ENCODE measurements at regions not wholly inside any gene's neighbourhood (a gene's known extent, or its start where the extent isn't known, plus 50 kb on each side); places are given as distances from the start of the nearest gene placed in this dataset.
"Not testable (repeated sequence)": the region's sequence is repeated elsewhere in the genome, so short reads cannot be mapped to it uniquely, and the experiment has no call there.

DNA sequence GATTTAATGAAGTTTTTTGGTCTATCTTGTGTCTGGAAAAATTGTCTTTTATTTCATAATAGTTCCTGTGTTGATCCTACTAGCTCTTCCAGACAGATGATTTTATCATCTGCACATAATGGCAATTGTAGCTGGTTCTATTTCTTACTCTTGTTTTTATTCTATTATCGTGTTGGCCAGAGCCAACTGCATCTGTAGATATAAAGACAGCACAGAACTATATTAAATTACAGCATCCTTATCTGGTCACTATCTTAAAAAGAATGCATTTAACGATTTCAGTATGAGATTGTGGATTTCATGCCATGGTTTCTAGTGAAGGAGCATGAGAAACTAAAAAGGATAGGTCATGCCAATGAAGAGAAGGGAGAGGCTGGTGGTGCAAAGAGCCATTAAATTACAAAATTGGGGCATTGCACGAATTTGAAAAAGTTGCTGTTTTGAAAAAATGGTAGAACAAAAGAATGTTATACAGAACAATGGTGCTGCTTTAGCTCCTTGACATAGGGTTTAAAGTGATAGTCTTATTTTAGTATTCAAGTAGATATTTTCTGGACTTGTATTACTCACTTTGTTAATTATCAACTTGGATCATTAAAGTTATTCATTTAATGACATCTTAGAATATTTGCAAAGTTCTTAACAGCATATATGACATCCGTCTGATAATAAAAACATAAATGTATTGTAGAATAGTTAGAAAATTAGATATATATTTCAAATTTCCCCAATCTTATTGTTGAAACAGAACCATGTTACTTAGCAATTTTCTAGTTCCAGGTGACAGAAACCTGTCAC is 1250.3 kb downstream of the REEP3 start:
- no peaks in the 10 kb centered on the region for H3K27me3 ChIP-seq (ENCODE audit: control insufficient read depth, insufficient read depth, low read length)
- DNase-seq, result no peak
- no peak overlapping the region for H3K4me3 ChIP-seq (ENCODE audit: low read depth, low read length)
- Mint-ChIP-seq H3K4me1 (no peaks in the 10 kb centered on the region), H3K27ac (no peak overlapping the region), H3K9me3 (peaks cover 0 to 18% (median 3%) of the 10 kb centered on the region in 7 donors), H3K27me3 (no peaks in the 10 kb centered on the region), H3K4me3 (no peak overlapping the region), H3K36me3 (no peaks in the 10 kb centered on the region)
- H3K4me1 ChIP-seq (ENCODE audit: control insufficient read depth, insufficient read depth, low read length, poor library complexity, severe bottlenecking), result no peaks in the 10 kb centered on the region
- H3K27ac ChIP-seq (ENCODE audit: insufficient read depth, low read length, poor library complexity, severe bottlenecking), result no peak overlapping the region
- H3K9me3 ChIP-seq (ENCODE audit: control insufficient read depth in 2 of 2, low read length in 2 of 2), result no peaks in the 10 kb centered on the region
- no peaks in the 10 kb centered on the region for H3K36me3 ChIP-seq (ENCODE audit: control insufficient read depth, insufficient read depth, low read length)
- no peak for ATAC-seq (ENCODE audit: low read depth in 2 of 2)

- no peak overlapping the region for H3K27ac ChIP-seq (ENCODE audit: insufficient read depth, low read length, poor library complexity, severe bottlenecking)
- no peaks in the 10 kb centered on the region for H3K4me1 Mint-ChIP-seq
- H3K4me3 ChIP-seq (ENCODE audit: low read depth, low read length), result no peak overlapping the region
- H3K27me3 Mint-ChIP-seq, result no peaks in the 10 kb centered on the region
- H3K36me3 ChIP-seq (ENCODE audit: control insufficient read depth, insufficient read depth, low read length), result no peaks in the 10 kb centered on the region
- H3K4me1 ChIP-seq (ENCODE audit: control insufficient read depth, insufficient read depth, low read length, poor library complexity, severe bottlenecking), result no peaks in the 10 kb centered on the region
- no peak for DNase-seq
- ATAC-seq (ENCODE audit: low read depth in 2 of 2), result no peak
- H3K27me3 ChIP-seq (ENCODE audit: control insufficient read depth, insufficient read depth, low read length), result no peaks in the 10 kb centered on the region
- H3K9me3 Mint-ChIP-seq, result peaks cover 0 to 18% (median 4%) of the 10 kb centered on the region in 7 donors
- H3K27ac Mint-ChIP-seq, result no peak overlapping the region
- no peak overlapping the region for H3K4me3 Mint-ChIP-seq
- no peaks in the 10 kb centered on the region for H3K9me3 ChIP-seq (ENCODE audit: control insufficient read depth in 2 of 2, low read length in 2 of 2)
- no peaks in the 10 kb centered on the region for H3K36me3 Mint-ChIP-seq
Observed at GRCh38 chr10:64773357-64773756, 1252.2 kb downstream of the REEP3 start.

GRCh38 chr10:64784451-64784850 is 1263.2 kb downstream of the REEP3 start:
- not testable (repeated sequence) for H3K27me3 ChIP-seq (ENCODE audit: control insufficient read depth, insufficient read depth, low read length); H3K4me3 ChIP-seq (ENCODE audit: low read depth, low read length); DNase-seq; H3K4me1 Mint-ChIP-seq; H3K27ac Mint-ChIP-seq; H3K4me3 Mint-ChIP-seq; H3K9me3 ChIP-seq (ENCODE audit: control insufficient read depth in 2 of 2, low read length in 2 of 2); ATAC-seq (ENCODE audit: low read depth in 2 of 2); H3K27me3 Mint-ChIP-seq; H3K4me1 ChIP-seq (ENCODE audit: control insufficient read depth, insufficient read depth, low read length, poor library complexity, severe bottlenecking); H3K36me3 Mint-ChIP-seq; H3K27ac ChIP-seq (ENCODE audit: insufficient read depth, low read length, poor library complexity, severe bottlenecking); H3K36me3 ChIP-seq (ENCODE audit: control insufficient read depth, insufficient read depth, low read length)
- H3K9me3 Mint-ChIP-seq, result peaks cover 0 to 19% (median 5%) of the 10 kb centered on the region in 7 donors

DNA sequence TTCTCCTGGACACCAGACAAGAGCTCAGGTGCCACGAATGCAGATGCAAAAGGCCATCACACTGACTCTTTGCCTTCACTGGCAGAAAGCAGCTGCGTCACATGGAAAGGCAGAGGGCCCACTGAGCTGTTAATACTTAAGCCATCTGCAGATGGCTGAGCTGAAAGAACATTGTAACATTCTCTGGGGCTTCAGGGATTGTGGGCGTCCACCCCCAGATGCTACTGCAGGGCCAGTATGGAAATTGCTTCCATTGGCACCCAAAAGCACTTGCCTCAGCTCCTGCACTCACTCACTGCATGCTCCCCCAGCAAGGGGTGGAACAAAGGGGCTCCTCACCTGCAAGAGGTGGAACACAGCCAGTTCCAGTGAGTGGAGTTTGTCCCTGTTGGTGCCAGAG is 1264.6 kb downstream of the REEP3 start:
- Histone ChIP-seq H3K9me3 (ENCODE audit: control insufficient read depth in 2 of 2, low read length in 2 of 2) (no peaks in the 10 kb centered on the region), H3K27ac (ENCODE audit: insufficient read depth, low read length, poor library complexity, severe bottlenecking) (no peak overlapping the region), H3K4me3 (ENCODE audit: low read depth, low read length) (no peak overlapping the region), H3K27me3 (ENCODE audit: control insufficient read depth, insufficient read depth, low read length) (no peaks in the 10 kb centered on the region), H3K36me3 (ENCODE audit: control insufficient read depth, insufficient read depth, low read length) (no peaks in the 10 kb centered on the region), H3K4me1 (ENCODE audit: control insufficient read depth, insufficient read depth, low read length, poor library complexity, severe bottlenecking) (no peaks in the 10 kb centered on the region)
- DNase-seq (no peak), ATAC-seq (ENCODE audit: low read depth in 2 of 2) (no peak)
- Mint-ChIP-seq H3K27ac (no peak overlapping the region), H3K27me3 (no peaks in the 10 kb centered on the region), H3K9me3 (peaks cover 0 to 15% (median 6%) of the 10 kb centered on the region in 7 donors), H3K4me1 (no peaks in the 10 kb centered on the region), H3K4me3 (no peak overlapping the region), H3K36me3 (no peaks in the 10 kb centered on the region)

DNA sequence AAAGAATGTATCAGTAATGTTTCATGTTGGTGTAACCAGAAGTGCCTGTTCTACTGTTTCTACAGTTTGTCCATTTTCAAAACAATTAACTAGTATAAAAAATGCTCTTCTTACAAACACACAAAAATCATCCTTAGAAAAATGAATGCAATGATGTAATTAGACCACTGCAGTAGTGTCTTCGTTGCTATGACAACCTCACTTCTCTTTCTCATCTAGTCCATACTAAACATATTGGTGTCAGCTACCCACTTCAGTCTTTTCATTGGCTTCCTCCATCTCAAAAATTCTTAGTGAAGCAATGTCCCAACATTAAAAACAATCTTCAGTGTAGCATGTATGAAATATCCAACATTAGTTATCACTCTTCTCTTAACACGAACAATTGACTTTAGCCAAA is 1265.8 kb downstream of the REEP3 start:
- no peak overlapping the region for H3K27ac ChIP-seq (ENCODE audit: insufficient read depth, low read length, poor library complexity, severe bottlenecking)
- H3K4me3 ChIP-seq (ENCODE audit: low read depth, low read length), result no peak overlapping the region
- H3K27me3 ChIP-seq (ENCODE audit: control insufficient read depth, insufficient read depth, low read length), result no peaks in the 10 kb centered on the region
- H3K9me3 Mint-ChIP-seq, result peaks cover 0 to 13% (median 6%) of the 10 kb centered on the region in 7 donors
- H3K4me1 ChIP-seq (ENCODE audit: control insufficient read depth, insufficient read depth, low read length, poor library complexity, severe bottlenecking), result no peaks in the 10 kb centered on the region
- DNase-seq (no peak), ATAC-seq (ENCODE audit: low read depth in 2 of 2) (no peak)
- H3K9me3 ChIP-seq (ENCODE audit: control insufficient read depth in 2 of 2, low read length in 2 of 2), result no peaks in the 10 kb centered on the region
- H3K36me3 Mint-ChIP-seq, result no peaks in the 10 kb centered on the region
- H3K4me1 Mint-ChIP-seq, result no peaks in the 10 kb centered on the region
- H3K4me3 Mint-ChIP-seq, result no peak overlapping the region
- H3K27me3 Mint-ChIP-seq, result no peaks in the 10 kb centered on the region
- H3K27ac Mint-ChIP-seq, result no peak overlapping the region
- H3K36me3 ChIP-seq (ENCODE audit: control insufficient read depth, insufficient read depth, low read length), result no peaks in the 10 kb centered on the region

DNA sequence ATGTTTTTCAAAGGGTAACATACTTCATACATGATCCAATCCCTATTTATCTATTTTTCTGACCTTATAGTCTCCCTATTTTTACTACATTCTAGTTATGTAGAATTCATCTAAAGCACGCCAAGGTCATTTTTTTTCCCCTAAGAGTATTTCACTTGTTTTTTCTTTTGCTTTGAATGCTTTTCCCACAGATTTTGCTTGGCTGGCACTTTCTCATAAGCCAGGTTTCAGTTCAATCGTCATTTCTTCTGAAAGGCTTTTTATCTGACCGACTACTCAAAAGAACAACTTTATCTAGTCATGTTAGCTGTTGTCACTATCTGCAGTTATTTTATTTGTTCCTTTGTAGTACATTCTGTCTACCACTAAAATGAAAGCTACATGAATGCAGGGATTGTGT is 1274.6 kb downstream of the REEP3 start:
- Histone ChIP-seq H3K36me3 (ENCODE audit: control insufficient read depth, insufficient read depth, low read length) (no peaks in the 10 kb centered on the region), H3K9me3 (ENCODE audit: control insufficient read depth in 2 of 2, low read length in 2 of 2) (peaks cover 0 to 5% of the 10 kb centered on the region in 2 experiments), H3K4me3 (ENCODE audit: low read depth, low read length) (no peak overlapping the region), H3K27ac (ENCODE audit: insufficient read depth, low read length, poor library complexity, severe bottlenecking) (no peak overlapping the region), H3K4me1 (ENCODE audit: control insufficient read depth, insufficient read depth, low read length, poor library complexity, severe bottlenecking) (no peaks in the 10 kb centered on the region), H3K27me3 (ENCODE audit: control insufficient read depth, insufficient read depth, low read length) (no peaks in the 10 kb centered on the region)
- no peaks in the 10 kb centered on the region for H3K36me3 Mint-ChIP-seq
- H3K4me3 Mint-ChIP-seq, result no peak overlapping the region
- H3K27me3 Mint-ChIP-seq, result no peaks in the 10 kb centered on the region
- ATAC-seq (ENCODE audit: low read depth in 2 of 2) (no peak), DNase-seq (no peak)
- no peaks in the 10 kb centered on the region for H3K4me1 Mint-ChIP-seq
- no peak overlapping the region for H3K27ac Mint-ChIP-seq
- peaks cover 2 to 35% (median 5%) of the 10 kb centered on the region in 7 donors for H3K9me3 Mint-ChIP-seq

GRCh38 chr10:64798297-64798696 is 1277.1 kb downstream of the REEP3 start:
- ATAC-seq (ENCODE audit: low read depth in 2 of 2) (no peak), DNase-seq (no peak)
- H3K9me3 ChIP-seq (ENCODE audit: control insufficient read depth in 2 of 2, low read length in 2 of 2), result peaks cover 0 to 5% of the 10 kb centered on the region in 2 experiments
- no peak overlapping the region for H3K4me3 Mint-ChIP-seq
- H3K36me3 Mint-ChIP-seq, result no peaks in the 10 kb centered on the region
- no peaks in the 10 kb centered on the region for H3K4me1 Mint-ChIP-seq
- no peaks in the 10 kb centered on the region for H3K27me3 Mint-ChIP-seq
- no peaks in the 10 kb centered on the region for H3K4me1 ChIP-seq (ENCODE audit: control insufficient read depth, insufficient read depth, low read length, poor library complexity, severe bottlenecking)
- H3K36me3 ChIP-seq (ENCODE audit: control insufficient read depth, insufficient read depth, low read length), result no peaks in the 10 kb centered on the region
- H3K27me3 ChIP-seq (ENCODE audit: control insufficient read depth, insufficient read depth, low read length), result no peaks in the 10 kb centered on the region
- H3K27ac ChIP-seq (ENCODE audit: insufficient read depth, low read length, poor library complexity, severe bottlenecking), result no peak overlapping the region
- no peak overlapping the region for H3K27ac Mint-ChIP-seq
- H3K4me3 ChIP-seq (ENCODE audit: low read depth, low read length), result no peak overlapping the region
- peaks cover 2 to 35% (median 7%) of the 10 kb centered on the region in 7 donors for H3K9me3 Mint-ChIP-seq

DNA sequence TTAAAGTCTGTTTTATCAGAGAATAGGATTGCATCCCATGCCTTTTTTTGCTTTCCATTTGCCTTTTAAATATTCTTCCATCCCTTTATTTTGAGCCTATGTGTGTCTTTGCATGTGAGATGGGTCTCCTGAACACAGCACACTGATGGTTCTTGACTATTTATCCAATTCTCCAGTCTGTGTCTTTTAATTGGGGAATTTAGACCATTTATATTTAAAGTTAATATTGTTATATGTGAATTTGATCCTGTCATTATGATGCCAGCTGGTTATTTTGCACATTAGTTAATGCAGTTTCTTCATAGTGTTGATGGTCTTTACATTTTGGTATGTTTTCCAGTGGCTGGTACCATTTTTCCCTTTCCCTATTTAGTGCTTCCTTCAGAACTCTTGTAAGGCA is 1287.0 kb downstream of the REEP3 start:
- not testable (repeated sequence) for DNase-seq, H3K4me1 Mint-ChIP-seq

More for the DNA sequence above, 1287.0 kb downstream of the REEP3 start:
- H3K4me1 ChIP-seq (ENCODE audit: control insufficient read depth, insufficient read depth, low read length, poor library complexity, severe bottlenecking); H3K27ac ChIP-seq (ENCODE audit: insufficient read depth, low read length, poor library complexity, severe bottlenecking); H3K27ac Mint-ChIP-seq; H3K4me3 Mint-ChIP-seq; H3K27me3 Mint-ChIP-seq; H3K27me3 ChIP-seq (ENCODE audit: control insufficient read depth, insufficient read depth, low read length); H3K36me3 Mint-ChIP-seq; H3K36me3 ChIP-seq (ENCODE audit: control insufficient read depth, insufficient read depth, low read length); H3K4me3 ChIP-seq (ENCODE audit: low read depth, low read length); ATAC-seq (ENCODE audit: low read depth in 2 of 2): not testable (repeated sequence)
- peaks cover 0 to 13% (median 2%) of the 10 kb centered on the region in 7 donors for H3K9me3 Mint-ChIP-seq
- H3K9me3 ChIP-seq (ENCODE audit: control insufficient read depth in 2 of 2, low read length in 2 of 2), result peaks cover 0 to 14% of the 10 kb centered on the region in 2 experiments
